ENCODE measurements at regions not wholly inside any gene's neighbourhood (a gene's known extent, or its start where the extent isn't known, plus 50 kb on each side); places are given as distances from the start of the nearest gene placed in this dataset.
A peak's percentile ranks its signal among the peaks of the same experiment; 100 is the strongest.

- no peak for TF ChIP-seq ZNF704 (tag by site-specific recombination; IDR thresholded peaks at IDR 0.05)
- TF ChIP-seq TCF7L2 (IDR thresholded peaks at IDR 0.05; ENCODE audit: borderline replicate concordance, low read depth, low read length): no peak
- 0 out of 2 replicates have a peak, but pooled peaks have one; percentile 45 for TF ChIP-seq ZNF530 (tag by site-specific recombination; IDR thresholded peaks at IDR 0.05; ENCODE audit: low read depth)
- TF ChIP-seq, protein P1, sequence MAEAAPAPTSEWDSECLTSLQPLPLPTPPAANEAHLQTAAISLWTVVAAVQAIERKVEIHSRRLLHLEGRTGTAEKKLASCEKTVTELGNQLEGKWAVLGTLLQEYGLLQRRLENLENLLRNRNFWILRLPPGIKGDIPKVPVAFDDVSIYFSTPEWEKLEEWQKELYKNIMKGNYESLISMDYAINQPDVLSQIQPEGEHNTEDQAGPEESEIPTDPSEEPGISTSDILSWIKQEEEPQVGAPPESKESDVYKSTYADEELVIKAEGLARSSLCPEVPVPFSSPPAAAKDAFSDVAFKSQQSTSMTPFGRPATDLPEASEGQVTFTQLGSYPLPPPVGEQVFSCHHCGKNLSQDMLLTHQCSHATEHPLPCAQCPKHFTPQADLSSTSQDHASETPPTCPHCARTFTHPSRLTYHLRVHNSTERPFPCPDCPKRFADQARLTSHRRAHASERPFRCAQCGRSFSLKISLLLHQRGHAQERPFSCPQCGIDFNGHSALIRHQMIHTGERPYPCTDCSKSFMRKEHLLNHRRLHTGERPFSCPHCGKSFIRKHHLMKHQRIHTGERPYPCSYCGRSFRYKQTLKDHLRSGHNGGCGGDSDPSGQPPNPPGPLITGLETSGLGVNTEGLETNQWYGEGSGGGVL (tag by site-specific recombination; IDR thresholded peaks at IDR 0.05): no peak
- 0 out of 2 replicates have a peak, but pooled peaks have one; percentile 28 for TF ChIP-seq ZNF514 (tag by site-specific recombination; IDR thresholded peaks at IDR 0.05)
- no peak for TF ChIP-seq FEZF1 (tag by site-specific recombination; IDR thresholded peaks at IDR 0.05)
- no peak for TF ChIP-seq ZNF513 (tag by site-specific recombination; IDR thresholded peaks at IDR 0.05)
- no peak for TF ChIP-seq OSR2 (tag by site-specific recombination; IDR thresholded peaks at IDR 0.05)
- TF ChIP-seq PRDM1 (tag by site-specific recombination; IDR thresholded peaks at IDR 0.05): no peak
- TF ChIP-seq ZBTB1 (tag by site-specific recombination; IDR thresholded peaks at IDR 0.05): no peak
- TF ChIP-seq SP7 (tag by site-specific recombination; IDR thresholded peaks at IDR 0.05): no peak
- TF ChIP-seq, protein P2, sequence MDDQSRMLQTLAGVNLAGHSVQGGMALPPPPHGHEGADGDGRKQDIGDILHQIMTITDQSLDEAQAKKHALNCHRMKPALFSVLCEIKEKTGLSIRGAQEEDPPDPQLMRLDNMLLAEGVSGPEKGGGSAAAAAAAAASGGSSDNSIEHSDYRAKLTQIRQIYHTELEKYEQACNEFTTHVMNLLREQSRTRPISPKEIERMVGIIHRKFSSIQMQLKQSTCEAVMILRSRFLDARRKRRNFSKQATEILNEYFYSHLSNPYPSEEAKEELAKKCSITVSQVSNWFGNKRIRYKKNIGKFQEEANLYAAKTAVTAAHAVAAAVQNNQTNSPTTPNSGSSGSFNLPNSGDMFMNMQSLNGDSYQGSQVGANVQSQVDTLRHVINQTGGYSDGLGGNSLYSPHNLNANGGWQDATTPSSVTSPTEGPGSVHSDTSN (CRISPR knock-in tag; IDR thresholded peaks at IDR 0.05): no peak
- no peak for TF ChIP-seq ZNF791 (tag by site-specific recombination; IDR thresholded peaks at IDR 0.05)
- TF ChIP-seq, protein P3, sequence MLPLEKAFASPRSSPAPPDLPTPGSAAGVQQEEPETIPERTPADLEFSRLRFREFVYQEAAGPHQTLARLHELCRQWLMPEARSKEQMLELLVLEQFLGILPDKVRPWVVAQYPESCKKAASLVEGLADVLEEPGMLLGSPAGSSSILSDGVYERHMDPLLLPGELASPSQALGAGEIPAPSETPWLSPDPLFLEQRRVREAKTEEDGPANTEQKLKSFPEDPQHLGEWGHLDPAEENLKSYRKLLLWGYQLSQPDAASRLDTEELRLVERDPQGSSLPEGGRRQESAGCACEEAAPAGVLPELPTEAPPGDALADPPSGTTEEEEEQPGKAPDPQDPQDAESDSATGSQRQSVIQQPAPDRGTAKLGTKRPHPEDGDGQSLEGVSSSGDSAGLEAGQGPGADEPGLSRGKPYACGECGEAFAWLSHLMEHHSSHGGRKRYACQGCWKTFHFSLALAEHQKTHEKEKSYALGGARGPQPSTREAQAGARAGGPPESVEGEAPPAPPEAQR (tag by site-specific recombination; IDR thresholded peaks at IDR 0.05): no peak
- TF ChIP-seq ZNF132 (tag by site-specific recombination; IDR thresholded peaks at IDR 0.05; ENCODE audit: borderline replicate concordance): no peak
- no peak for TF ChIP-seq ZNF561 (tag by site-specific recombination; IDR thresholded peaks at IDR 0.05; ENCODE audit: borderline replicate concordance)
- TF ChIP-seq ZNF248 (tag by site-specific recombination; IDR thresholded peaks at IDR 0.05): no peak
- TF ChIP-seq KLF1 (tag by site-specific recombination; IDR thresholded peaks at IDR 0.05): no peak
- TF ChIP-seq, protein P4, sequence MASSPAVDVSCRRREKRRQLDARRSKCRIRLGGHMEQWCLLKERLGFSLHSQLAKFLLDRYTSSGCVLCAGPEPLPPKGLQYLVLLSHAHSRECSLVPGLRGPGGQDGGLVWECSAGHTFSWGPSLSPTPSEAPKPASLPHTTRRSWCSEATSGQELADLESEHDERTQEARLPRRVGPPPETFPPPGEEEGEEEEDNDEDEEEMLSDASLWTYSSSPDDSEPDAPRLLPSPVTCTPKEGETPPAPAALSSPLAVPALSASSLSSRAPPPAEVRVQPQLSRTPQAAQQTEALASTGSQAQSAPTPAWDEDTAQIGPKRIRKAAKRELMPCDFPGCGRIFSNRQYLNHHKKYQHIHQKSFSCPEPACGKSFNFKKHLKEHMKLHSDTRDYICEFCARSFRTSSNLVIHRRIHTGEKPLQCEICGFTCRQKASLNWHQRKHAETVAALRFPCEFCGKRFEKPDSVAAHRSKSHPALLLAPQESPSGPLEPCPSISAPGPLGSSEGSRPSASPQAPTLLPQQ (tag by site-specific recombination; IDR thresholded peaks at IDR 0.05): no peak
- TF ChIP-seq ZNF658 (tag by site-specific recombination; IDR thresholded peaks at IDR 0.05): no peak
- no peak for TF ChIP-seq ZBTB10 (tag by site-specific recombination; IDR thresholded peaks at IDR 0.05)
- peak; percentile 71 for TF ChIP-seq ZNF266 (tag by site-specific recombination; IDR thresholded peaks at IDR 0.05; ENCODE audit: low read depth)
- TF ChIP-seq PRDM2 (tag by site-specific recombination; IDR thresholded peaks at IDR 0.05; ENCODE audit: borderline replicate concordance): no peak
These were observed 252.8 kb downstream of the PIK3R1 start (continued) for GRCh38 chr5:68468322-68468721.
